ENCODE measurements at regions not wholly inside any gene's neighbourhood (a gene's known extent, or its start where the extent isn't known, plus 50 kb on each side); places are given as distances from the start of the nearest gene placed in this dataset.

GRCh38 chr16:17607609-17608008 lies 136.8 kb upstream of the XYLT1 start:
- TF ChIP-seq, protein P1, sequence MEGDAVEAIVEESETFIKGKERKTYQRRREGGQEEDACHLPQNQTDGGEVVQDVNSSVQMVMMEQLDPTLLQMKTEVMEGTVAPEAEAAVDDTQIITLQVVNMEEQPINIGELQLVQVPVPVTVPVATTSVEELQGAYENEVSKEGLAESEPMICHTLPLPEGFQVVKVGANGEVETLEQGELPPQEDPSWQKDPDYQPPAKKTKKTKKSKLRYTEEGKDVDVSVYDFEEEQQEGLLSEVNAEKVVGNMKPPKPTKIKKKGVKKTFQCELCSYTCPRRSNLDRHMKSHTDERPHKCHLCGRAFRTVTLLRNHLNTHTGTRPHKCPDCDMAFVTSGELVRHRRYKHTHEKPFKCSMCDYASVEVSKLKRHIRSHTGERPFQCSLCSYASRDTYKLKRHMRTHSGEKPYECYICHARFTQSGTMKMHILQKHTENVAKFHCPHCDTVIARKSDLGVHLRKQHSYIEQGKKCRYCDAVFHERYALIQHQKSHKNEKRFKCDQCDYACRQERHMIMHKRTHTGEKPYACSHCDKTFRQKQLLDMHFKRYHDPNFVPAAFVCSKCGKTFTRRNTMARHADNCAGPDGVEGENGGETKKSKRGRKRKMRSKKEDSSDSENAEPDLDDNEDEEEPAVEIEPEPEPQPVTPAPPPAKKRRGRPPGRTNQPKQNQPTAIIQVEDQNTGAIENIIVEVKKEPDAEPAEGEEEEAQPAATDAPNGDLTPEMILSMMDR (conservative IDR thresholded peaks at IDR 0.05; ENCODE audit: low read length) = no peak
- TF ChIP-seq EZH2phosphoT487 (IDR thresholded peaks at IDR 0.05; ENCODE audit: borderline replicate concordance, low read depth, low read length) = no peak
